ENCODE measurements at regions not wholly inside any gene's neighbourhood (a gene's known extent, or its start where the extent isn't known, plus 50 kb on each side); places are given as distances from the start of the nearest gene placed in this dataset.
"Not testable (repeated sequence)": the region's sequence is repeated elsewhere in the genome, so short reads cannot be mapped to it uniquely, and the experiment has no call there.

- intact Hi-C loops (cut with micrococcal nuclease; ENCODE audit: unreplicated experiment): no loop called here
Observed at GRCh38 chr2:35962585-35963146, 392.9 kb upstream of the CRIM1 start.

DNA sequence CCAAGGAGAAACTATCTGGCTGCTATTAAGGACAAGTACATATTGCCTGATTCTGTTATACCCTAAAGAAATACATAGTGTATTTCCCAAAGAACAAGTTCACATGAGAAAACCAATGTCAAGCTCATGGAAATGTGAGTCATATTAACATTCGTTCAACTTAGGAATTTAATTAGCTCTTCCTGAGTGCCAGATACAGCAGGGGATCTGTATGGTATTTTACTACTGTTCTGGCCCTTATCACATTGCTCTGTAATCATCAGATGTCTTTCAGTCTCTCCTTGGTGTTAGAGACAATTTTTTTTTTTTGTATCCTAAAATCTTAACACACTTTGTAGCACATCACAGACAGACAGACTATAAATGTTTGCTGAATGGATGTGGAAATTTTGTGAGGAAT is 395.0 kb upstream of the CRIM1 start:
- Histone ChIP-seq H3K4me3 (ENCODE audit: low read depth, low read length) (no peak overlapping the region), H3K4me1 (no peaks in the 10 kb centered on the region), H3K27me3 (replicated peaks; ENCODE audit: control insufficient read depth, insufficient read depth, low read length) (no peaks in the 10 kb centered on the region), H3K36me3 (ENCODE audit: control insufficient read depth, insufficient read depth, low read length) (no peaks in the 10 kb centered on the region), H3K9me3 (no peaks in the 10 kb centered on the region)
- Mint-ChIP-seq H3K4me3 (ENCODE audit: unreplicated experiment) (no peak overlapping the region), H3K9me3 (ENCODE audit: unreplicated experiment) (no peaks in the 10 kb centered on the region), H3K4me1 (ENCODE audit: low read depth, unreplicated experiment) (no peaks in the 10 kb centered on the region), H3K36me3 (ENCODE audit: insufficient read depth, unreplicated experiment) (no peaks in the 10 kb centered on the region), H3K27me3 (ENCODE audit: insufficient read depth, unreplicated experiment) (no peaks in the 10 kb centered on the region), H3K27ac (ENCODE audit: unreplicated experiment) (no peak overlapping the region)
- POLR2A ChIA-PET: no interaction called here
- no peak for TF ChIP-seq CTCF (IDR thresholded peaks at IDR 0.05; ENCODE audit: insufficient read depth in 1 of 2, low read depth in 1 of 2, low read length in 1 of 2, severe bottlenecking in 1 of 2, unreplicated experiment in 1 of 2)
- intact Hi-C loops (cut with micrococcal nuclease; ENCODE audit: unreplicated experiment): no loop called here
- CTCF ChIA-PET: no interaction called here
- BruUV-seq (replicated peaks): no TSS peak
- no peak for DNase-seq

More at GRCh38 chr2:35962585-35963146, 392.9 kb upstream of the CRIM1 start:
- BruUV-seq (replicated peaks): no TSS peak
- POLR2A ChIA-PET: no interaction called here
- TF ChIP-seq CTCF (IDR thresholded peaks at IDR 0.05; ENCODE audit: insufficient read depth in 1 of 2, low read depth in 1 of 2, low read length in 1 of 2, severe bottlenecking in 1 of 2, unreplicated experiment in 1 of 2): no peak
- H3K9me3 ChIP-seq: no peaks in the 10 kb centered on the region
- H3K27ac Mint-ChIP-seq (ENCODE audit: unreplicated experiment): no peak overlapping the region
- H3K4me3 ChIP-seq (ENCODE audit: low read depth, low read length): no peak overlapping the region
- no peaks in the 10 kb centered on the region for H3K27me3 ChIP-seq (replicated peaks; ENCODE audit: control insufficient read depth, insufficient read depth, low read length)
- H3K36me3 Mint-ChIP-seq (ENCODE audit: insufficient read depth, unreplicated experiment): no peaks in the 10 kb centered on the region
- H3K27me3 Mint-ChIP-seq (ENCODE audit: insufficient read depth, unreplicated experiment): no peaks in the 10 kb centered on the region
- H3K4me1 Mint-ChIP-seq (ENCODE audit: low read depth, unreplicated experiment): no peaks in the 10 kb centered on the region
- no peak overlapping the region for H3K4me3 Mint-ChIP-seq (ENCODE audit: unreplicated experiment)
- no peak for DNase-seq
- CTCF ChIA-PET: no interaction called here
- no peaks in the 10 kb centered on the region for H3K4me1 ChIP-seq
- H3K36me3 ChIP-seq (ENCODE audit: control insufficient read depth, insufficient read depth, low read length): no peaks in the 10 kb centered on the region
- H3K9me3 Mint-ChIP-seq (ENCODE audit: unreplicated experiment): no peaks in the 10 kb centered on the region

DNA sequence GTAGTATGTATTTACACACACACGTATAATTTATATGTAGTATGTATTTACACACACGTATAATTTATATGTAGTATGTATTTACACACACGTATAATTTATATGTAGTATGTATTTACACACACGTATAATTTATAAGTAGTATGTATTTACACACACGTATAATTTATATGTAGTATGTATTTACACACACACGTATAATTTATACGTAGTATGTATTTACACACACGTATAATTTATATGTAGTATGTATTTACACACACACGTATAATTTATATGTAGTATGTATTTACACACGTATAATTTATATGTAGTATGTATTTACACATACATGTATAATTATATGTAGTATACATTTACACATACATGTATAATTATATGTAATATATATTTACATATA is 398.5 kb upstream of the CRIM1 start:
- H3K9me3 Mint-ChIP-seq (ENCODE audit: unreplicated experiment); POLR2A ChIA-PET; H3K36me3 Mint-ChIP-seq (ENCODE audit: insufficient read depth, unreplicated experiment); H3K4me1 ChIP-seq; H3K36me3 ChIP-seq (ENCODE audit: control insufficient read depth, insufficient read depth, low read length); intact Hi-C loops (cut with micrococcal nuclease; ENCODE audit: unreplicated experiment); H3K4me3 ChIP-seq (ENCODE audit: low read depth, low read length); H3K4me1 Mint-ChIP-seq (ENCODE audit: low read depth, unreplicated experiment); CTCF ChIA-PET; DNase-seq; H3K27ac Mint-ChIP-seq (ENCODE audit: unreplicated experiment); H3K9me3 ChIP-seq; H3K27me3 Mint-ChIP-seq (ENCODE audit: insufficient read depth, unreplicated experiment); H3K4me3 Mint-ChIP-seq (ENCODE audit: unreplicated experiment); BruUV-seq (replicated peaks); H3K27me3 ChIP-seq (replicated peaks; ENCODE audit: control insufficient read depth, insufficient read depth, low read length): not testable (repeated sequence)

GRCh38 chr2:35946478-35946877 is 409.1 kb upstream of the CRIM1 start:
- H3K36me3 ChIP-seq (ENCODE audit: control insufficient read depth, insufficient read depth, low read length): no peaks in the 10 kb centered on the region
- no TSS peak for BruUV-seq (replicated peaks)
- ChIA-PET CTCF (interaction anchor here (0.7 kb wide), 1 partner anchor 17 kb away, joined by 3 read pairs; no protein-coding TSS in a partner anchor), POLR2A (no interaction called here)
- no peaks in the 10 kb centered on the region for H3K27me3 ChIP-seq (replicated peaks; ENCODE audit: control insufficient read depth, insufficient read depth, low read length)
- Mint-ChIP-seq H3K36me3 (ENCODE audit: insufficient read depth, unreplicated experiment) (no peaks in the 10 kb centered on the region), H3K9me3 (ENCODE audit: unreplicated experiment) (no peaks in the 10 kb centered on the region), H3K27me3 (ENCODE audit: insufficient read depth, unreplicated experiment) (peaks cover 4% of the 10 kb centered on the region), H3K4me3 (ENCODE audit: unreplicated experiment) (no peak overlapping the region), H3K27ac (ENCODE audit: unreplicated experiment) (no peak overlapping the region), H3K4me1 (ENCODE audit: low read depth, unreplicated experiment) (peaks cover 6% of the 10 kb centered on the region)
- H3K9me3 ChIP-seq: no peaks in the 10 kb centered on the region
- peak in 1 of 2 experiments; percentile 8 for DNase-seq
- H3K4me3 ChIP-seq (ENCODE audit: low read depth, low read length): no peak overlapping the region
- no peak for TF ChIP-seq CTCF (IDR thresholded peaks at IDR 0.05; ENCODE audit: insufficient read depth in 1 of 2, low read depth in 1 of 2, low read length in 1 of 2, severe bottlenecking in 1 of 2, unreplicated experiment in 1 of 2)
- no peaks in the 10 kb centered on the region for H3K4me1 ChIP-seq
- intact Hi-C loops (cut with micrococcal nuclease; ENCODE audit: unreplicated experiment): no loop called here

Data from Caco-2 (cell line).